GM18502 (cell line): ENCODE measurements at regions not wholly inside any gene's neighbourhood (a gene's known extent, or its start where the extent isn't known, plus 50 kb on each side); places are given as distances from the start of the nearest gene placed in this dataset.

Experiments used
- ATAC-seq: cut with Tn5 transposase; IDR thresholded peaks from one replicate; pipeline ENCODE4 v1.9.1; 2021; ENCODE audit warnings: mild to moderate bottlenecking; ENCODE audit not compliant: unreplicated experiment, poor library complexity

- no peak for ATAC-seq
Measured at GRCh38 chr12:4032924-4033615, 159.9 kb upstream of the PARP11 start.

GRCh38 chr12:4031703-4032291, 158.6 kb upstream of the PARP11 start:
- no peak for ATAC-seq

- ATAC-seq, result peak; percentile 83
Measured at GRCh38 chr12:4030929-4031702, 157.9 kb upstream of the PARP11 start.

GRCh38 chr12:4027412-4027811, 154.2 kb upstream of the PARP11 start:
- no peak for ATAC-seq

GRCh38 chr12:4026517-4026916, 153.3 kb upstream of the PARP11 start:
- no peak for ATAC-seq

- ATAC-seq, result no peak
Measured at GRCh38 chr12:4026020-4026358, 152.8 kb upstream of the PARP11 start.

- ATAC-seq, result no peak
Measured at GRCh38 chr12:4025181-4026019, 152.2 kb upstream of the PARP11 start.

- ATAC-seq, result no peak
Measured at GRCh38 chr12:4024701-4025100, 151.5 kb upstream of the PARP11 start.

GRCh38 chr12:4015225-4016091, 142.3 kb upstream of the PARP11 start:
- no peak for ATAC-seq

- no peak for ATAC-seq
Measured at GRCh38 chr12:4014858-4015224, 141.6 kb upstream of the PARP11 start.

- ATAC-seq, result no peak
Measured at GRCh38 chr12:4014444-4014843, 141.2 kb upstream of the PARP11 start.

- no peak for ATAC-seq
Measured at GRCh38 chr12:4012977-4013968, 140.1 kb upstream of the PARP11 start.

- ATAC-seq, result no peak
Measured at GRCh38 chr12:4012073-4012472, 138.9 kb upstream of the PARP11 start.

GRCh38 chr12:4011597-4011996, 138.4 kb upstream of the PARP11 start:
- no peak for ATAC-seq

GRCh38 chr12:4009979-4010704, 136.9 kb upstream of the PARP11 start:
- ATAC-seq, result no peak

- ATAC-seq, result no peak
Measured at GRCh38 chr12:4006743-4007142, 133.5 kb upstream of the PARP11 start.

- no peak for ATAC-seq
Measured at GRCh38 chr12:4005851-4006430, 132.7 kb upstream of the PARP11 start.

GRCh38 chr12:4003576-4003975, 130.4 kb upstream of the PARP11 start:
- ATAC-seq, result no peak
